CD14-positive monocyte (primary cell): ENCODE measurements at regions not wholly inside any gene's neighbourhood (a gene's known extent, or its start where the extent isn't known, plus 50 kb on each side); places are given as distances from the start of the nearest gene placed in this dataset.

Experiments
- DNase-seq, 3 donors: peaks; one replicate each; pipeline ENCODE4 v3.0.0-alpha.2; 2011 to 2022
- H2AFZ ChIP-seq: 2 replicates; pipeline ENCODE4 v1.6.0; 2012; ENCODE audit warnings: mild to moderate bottlenecking, low read depth, low read length, inconsistent platforms; ENCODE audit not compliant: insufficient read depth, poor library complexity, severe bottlenecking
- H3K27ac ChIP-seq, 2 donors: 1 replicate in 1 of 2; 2 replicates in 1 of 2; pipeline ENCODE4 v1.5.1; 2012 to 2013; ENCODE audit warnings: low read length in 2 of 2, control low read depth in 1 of 2, inconsistent platforms in 1 of 2, low read depth in 1 of 2, mild to moderate bottlenecking in 1 of 2
- H3K27me3 ChIP-seq, 2 donors: one replicate each; pipeline versions ENCODE4 v1.6.0 to v1.6.1; 2011 to 2013; ENCODE audit warnings: low read length in 2 of 2; ENCODE audit not compliant: control insufficient read depth in 2 of 2, insufficient read depth in 2 of 2
- H3K36me3 ChIP-seq, 2 donors: replicated peaks in 1 of 2; 1 replicate in 1 of 2; 2 replicates in 1 of 2; pipeline versions ENCODE4 v1.5.1 to v1.6.1; 2012 to 2013; ENCODE audit warnings: low read length in 2 of 2, control low read depth in 1 of 2, inconsistent platforms in 1 of 2, mild to moderate bottlenecking in 1 of 2; ENCODE audit not compliant: insufficient read depth in 2 of 2, control insufficient read depth in 1 of 2
- H3K4me1 ChIP-seq, 2 donors: 1 replicate in 1 of 2; 2 replicates in 1 of 2; pipeline versions ENCODE4 v1.5.1 to v1.6.1; 2012 to 2013; ENCODE audit warnings: low read length in 2 of 2, control low read depth in 1 of 2, inconsistent platforms in 1 of 2, mild to moderate bottlenecking in 1 of 2, moderate library complexity in 1 of 2; ENCODE audit not compliant: insufficient read depth in 2 of 2, control insufficient read depth in 1 of 2
- H3K4me2 ChIP-seq: replicated peaks from 2 replicates; pipeline ENCODE3; 2012; ENCODE audit warnings: low read length, moderate library complexity, mild to moderate bottlenecking; ENCODE audit not compliant: poor library complexity, severe bottlenecking; ENCODE audit errors: extremely low read depth
- H3K4me3 ChIP-seq, 3 experiments: fragments of 200-600 bp in 1 of 3; sonication (generic) in 1 of 3; replicated peaks in 1 of 3; 1 replicate in 2 of 3; 2 replicates in 1 of 3; pipeline ENCODE4 v1.5.1; 2011 to 2013; ENCODE audit warnings: low read length in 3 of 3, mild to moderate bottlenecking in 3 of 3, control low read depth in 2 of 3, low read depth in 2 of 3, inconsistent platforms in 1 of 3, moderate library complexity in 1 of 3
- H3K79me2 ChIP-seq: 2 replicates; pipeline ENCODE4 v1.6.0; 2012; ENCODE audit warnings: mild to moderate bottlenecking, control low read depth, inconsistent platforms, low read length, moderate library complexity; ENCODE audit not compliant: insufficient read depth
- H3K9ac ChIP-seq: 2 replicates; pipeline ENCODE4 v1.6.0; 2017; ENCODE audit warnings: low read length, mild to moderate bottlenecking; ENCODE audit not compliant: insufficient read depth, poor library complexity, severe bottlenecking
- H3K9me3 ChIP-seq, 2 donors: replicated peaks in 1 of 2; 1 replicate in 1 of 2; 2 replicates in 1 of 2; pipeline versions ENCODE4 v1.5.1 to v1.6.1; 2012 to 2013; ENCODE audit warnings: low read length in 2 of 2, control low read depth in 1 of 2; ENCODE audit not compliant: control insufficient read depth in 1 of 2, insufficient read depth in 1 of 2
- H4K20me1 ChIP-seq: 2 replicates; pipeline ENCODE4 v1.6.0; 2012; ENCODE audit warnings: mild to moderate bottlenecking, low read length, control low read depth, moderate library complexity; ENCODE audit not compliant: insufficient read depth
- H3K27ac Mint-ChIP-seq, 7 donors: one replicate each; pipeline ENCODE4 v1.8.0; 2020; ENCODE audit warnings: mild to moderate bottlenecking in 7 of 7, mixed read lengths in 7 of 7, moderate library complexity in 6 of 7, inconsistent platforms in 2 of 7
- H3K27me3 Mint-ChIP-seq, 3 donors: one replicate each; pipeline ENCODE4 v1.8.0; 2021 to 2022; ENCODE audit warnings: low read depth in 3 of 3, mild to moderate bottlenecking in 3 of 3, mixed read lengths in 3 of 3, moderate library complexity in 3 of 3, inconsistent platforms in 1 of 3
- H3K36me3 Mint-ChIP-seq, 2 donors: one replicate each; pipeline ENCODE4 v1.8.0; 2020; ENCODE audit warnings: mixed read lengths in 2 of 2, inconsistent platforms in 1 of 2, mild to moderate bottlenecking in 1 of 2
- H3K4me1 Mint-ChIP-seq: one replicate; pipeline ENCODE4 v1.8.0; 2020; ENCODE audit warnings: mild to moderate bottlenecking, mixed read lengths
- H3K4me3 Mint-ChIP-seq, 2 donors: one replicate each; pipeline ENCODE4 v1.8.0; 2020; ENCODE audit warnings: mild to moderate bottlenecking in 2 of 2, mixed read lengths in 2 of 2, moderate library complexity in 1 of 2
- H3K9me3 Mint-ChIP-seq, 7 donors: one replicate each; pipeline ENCODE4 v1.8.0; 2020 to 2022; ENCODE audit warnings: mixed read lengths in 7 of 7, mild to moderate bottlenecking in 6 of 7, moderate library complexity in 6 of 7, inconsistent platforms in 2 of 7
- CTCF ChIP-seq: fragments of 200-600 bp; IDR thresholded peaks from one replicate; pipeline ENCODE4 v1.8.0; 2022; ENCODE audit warnings: antibody characterized with exemption, mild to moderate bottlenecking
- WGBS: methylation state at CpG from one replicate; pipeline ENCODE4 v1.1.5; 2013; ENCODE audit warnings: missing lambda C conversion rate; ENCODE audit not compliant: insufficient coverage; 5-methylcytosine and 5-hydroxymethylcytosine counted together
- intact Hi-C, 2 donors: fragments of 100-400 bp; cut with micrococcal nuclease; formaldehyde crosslinking; loops; one replicate each; pipeline versions ENCODE4 v1.15.0 to v1.15.1; 2023

- H3K27me3 Mint-ChIP-seq = peaks cover 0 to 2% (median 0%) of the 10 kb centered on the region in 3 donors
- no peaks in the 10 kb centered on the region for H3K4me1 Mint-ChIP-seq
- Histone ChIP-seq H3K27ac (no peak overlapping the region), H3K9ac (no peak overlapping the region), H3K4me1 (no peaks in the 10 kb centered on the region), H3K27me3 (no peaks in the 10 kb centered on the region), H4K20me1 (no peaks in the 10 kb centered on the region), H3K4me2 (no peak overlapping the region), H3K79me2 (no peaks in the 10 kb centered on the region), H2AFZ (no peak overlapping the region), H3K9me3 (peaks cover 0 to 8% of the 10 kb centered on the region in 2 donors), H3K36me3 (no peaks in the 10 kb centered on the region), H3K4me3 (no peak overlapping the region)
- H3K4me3 Mint-ChIP-seq = no peak overlapping the region
- intact Hi-C loops = no loop called here
- no peak overlapping the region for H3K27ac Mint-ChIP-seq
- DNase-seq = no peak
- WGBS = no CpG with 5 or more reads among the region's 1 CpG
- H3K9me3 Mint-ChIP-seq = peaks cover 0 to 5% (median 2%) of the 10 kb centered on the region in 7 donors
- no peaks in the 10 kb centered on the region for H3K36me3 Mint-ChIP-seq
- no peak for TF ChIP-seq CTCF
Measured at GRCh38 chr5:24849210-24849609, 204.4 kb upstream of the CDH10 start.

GRCh38 chr5:24831989-24832388 lies 187.2 kb upstream of the CDH10 start:
- H3K79me2 ChIP-seq = no peaks in the 10 kb centered on the region
- H3K4me1 ChIP-seq = no peaks in the 10 kb centered on the region
- H3K9me3 ChIP-seq = peaks cover 0 to 3% of the 10 kb centered on the region in 2 donors
- Mint-ChIP-seq H3K9me3 (peaks cover 0 to 12% (median 4%) of the 10 kb centered on the region in 7 donors), H3K4me3 (no peak overlapping the region), H3K36me3 (no peaks in the 10 kb centered on the region), H3K27ac (no peak overlapping the region), H3K27me3 (peaks cover 0 to 1% (median 0%) of the 10 kb centered on the region in 3 donors), H3K4me1 (no peaks in the 10 kb centered on the region)
- no peak overlapping the region for H3K4me3 ChIP-seq
- 68% methylated on average over 2 of the region's 5 CpGs for WGBS
- H3K27ac ChIP-seq = no peak overlapping the region
- H3K4me2 ChIP-seq = no peak overlapping the region
- H3K27me3 ChIP-seq = no peaks in the 10 kb centered on the region
- no peak for TF ChIP-seq CTCF
- no peaks in the 10 kb centered on the region for H4K20me1 ChIP-seq
- no peaks in the 10 kb centered on the region for H3K36me3 ChIP-seq
- H3K9ac ChIP-seq = no peak overlapping the region
- no peak for DNase-seq
- intact Hi-C loops = no loop called here
- no peak overlapping the region for H2AFZ ChIP-seq
